ENCODE measurements at regions not wholly inside any gene's neighbourhood (a gene's known extent, or its start where the extent isn't known, plus 50 kb on each side); places are given as distances from the start of the nearest gene placed in this dataset.

DNA sequence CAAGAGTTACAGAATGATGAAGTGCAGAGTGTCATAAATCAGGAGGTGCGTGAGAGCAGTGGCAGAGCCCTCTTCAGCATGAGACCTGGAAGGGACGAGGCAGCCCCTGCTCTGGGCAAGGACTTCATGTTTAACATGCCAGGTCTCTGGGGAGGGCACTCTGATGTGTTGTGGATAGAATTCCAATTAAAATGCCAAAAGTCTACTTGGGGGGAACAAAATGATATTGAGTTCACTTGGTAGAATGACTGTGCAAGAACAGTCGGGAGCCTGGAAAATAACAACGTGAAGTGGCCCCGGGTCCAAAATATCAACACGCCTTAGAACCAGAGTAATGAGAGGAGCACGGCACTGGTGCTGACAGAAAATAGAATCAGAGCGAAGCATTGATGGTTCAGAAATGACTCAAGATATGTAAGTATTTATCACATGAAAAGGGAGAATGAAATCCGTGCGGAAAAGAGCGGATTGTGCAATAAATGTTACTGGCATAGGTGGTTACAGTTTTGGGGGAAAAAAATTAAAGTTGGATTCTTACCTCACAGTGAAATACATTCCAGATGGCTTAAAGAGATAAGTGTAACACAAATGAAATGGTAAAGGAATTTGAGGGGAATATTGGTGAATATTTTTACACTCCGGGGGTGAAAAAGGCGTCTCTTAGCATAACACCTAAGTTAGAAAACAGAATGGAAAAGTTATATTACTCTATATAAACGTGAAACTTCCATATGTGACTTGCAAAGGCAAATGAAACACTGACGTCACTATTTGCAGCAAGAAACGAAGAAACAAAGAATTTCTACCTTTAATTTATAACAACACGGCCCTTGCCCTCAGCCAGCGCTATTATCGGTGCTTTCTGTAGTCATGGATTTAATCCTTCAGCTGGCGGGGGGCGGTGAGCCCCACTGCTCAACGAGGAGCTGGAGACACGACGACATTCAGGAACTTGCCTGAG lies 159.4 kb upstream of the TWIST2 start:
- no peak overlapping the region for H3K4me3 ChIP-seq (ENCODE audit: low read depth, low read length)
- no peak for DNase-seq (ENCODE audit: low read depth, low spot score)
- ChIA-PET CTCF (no interaction called here), POLR2A (no interaction called here)
- TF ChIP-seq, protein P1, sequence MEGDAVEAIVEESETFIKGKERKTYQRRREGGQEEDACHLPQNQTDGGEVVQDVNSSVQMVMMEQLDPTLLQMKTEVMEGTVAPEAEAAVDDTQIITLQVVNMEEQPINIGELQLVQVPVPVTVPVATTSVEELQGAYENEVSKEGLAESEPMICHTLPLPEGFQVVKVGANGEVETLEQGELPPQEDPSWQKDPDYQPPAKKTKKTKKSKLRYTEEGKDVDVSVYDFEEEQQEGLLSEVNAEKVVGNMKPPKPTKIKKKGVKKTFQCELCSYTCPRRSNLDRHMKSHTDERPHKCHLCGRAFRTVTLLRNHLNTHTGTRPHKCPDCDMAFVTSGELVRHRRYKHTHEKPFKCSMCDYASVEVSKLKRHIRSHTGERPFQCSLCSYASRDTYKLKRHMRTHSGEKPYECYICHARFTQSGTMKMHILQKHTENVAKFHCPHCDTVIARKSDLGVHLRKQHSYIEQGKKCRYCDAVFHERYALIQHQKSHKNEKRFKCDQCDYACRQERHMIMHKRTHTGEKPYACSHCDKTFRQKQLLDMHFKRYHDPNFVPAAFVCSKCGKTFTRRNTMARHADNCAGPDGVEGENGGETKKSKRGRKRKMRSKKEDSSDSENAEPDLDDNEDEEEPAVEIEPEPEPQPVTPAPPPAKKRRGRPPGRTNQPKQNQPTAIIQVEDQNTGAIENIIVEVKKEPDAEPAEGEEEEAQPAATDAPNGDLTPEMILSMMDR (IDR thresholded peaks at IDR 0.05; ENCODE audit: insufficient read depth, low read length, missing control alignments), result no peak

DNA sequence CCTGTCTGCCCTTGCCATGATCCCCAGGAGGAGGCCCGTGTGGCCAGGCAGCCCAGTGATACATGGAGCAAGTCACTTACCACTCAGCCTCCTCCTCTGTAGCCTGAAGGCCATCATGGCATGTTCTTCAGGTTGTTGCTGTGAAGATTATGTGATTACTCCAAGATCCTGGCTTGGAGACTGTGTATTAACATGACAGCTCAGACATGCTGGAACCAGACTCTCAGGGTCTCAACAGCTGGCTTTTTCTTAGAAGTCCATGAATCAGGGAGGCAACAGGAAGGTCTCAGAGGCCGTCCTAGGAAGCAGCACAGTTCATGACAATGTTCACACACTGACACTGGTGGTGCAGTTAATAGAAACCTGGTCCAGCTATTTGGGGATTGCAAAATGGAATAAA lies 158.6 kb upstream of the TWIST2 start:
- ChIA-PET POLR2A (no interaction called here), CTCF (no interaction called here)
- TF ChIP-seq, protein P1 (IDR thresholded peaks at IDR 0.05; ENCODE audit: insufficient read depth, low read length, missing control alignments), result no peak
- no peak for DNase-seq (ENCODE audit: low read depth, low spot score)
- H3K4me3 ChIP-seq (ENCODE audit: low read depth, low read length), result no peak overlapping the region

DNA sequence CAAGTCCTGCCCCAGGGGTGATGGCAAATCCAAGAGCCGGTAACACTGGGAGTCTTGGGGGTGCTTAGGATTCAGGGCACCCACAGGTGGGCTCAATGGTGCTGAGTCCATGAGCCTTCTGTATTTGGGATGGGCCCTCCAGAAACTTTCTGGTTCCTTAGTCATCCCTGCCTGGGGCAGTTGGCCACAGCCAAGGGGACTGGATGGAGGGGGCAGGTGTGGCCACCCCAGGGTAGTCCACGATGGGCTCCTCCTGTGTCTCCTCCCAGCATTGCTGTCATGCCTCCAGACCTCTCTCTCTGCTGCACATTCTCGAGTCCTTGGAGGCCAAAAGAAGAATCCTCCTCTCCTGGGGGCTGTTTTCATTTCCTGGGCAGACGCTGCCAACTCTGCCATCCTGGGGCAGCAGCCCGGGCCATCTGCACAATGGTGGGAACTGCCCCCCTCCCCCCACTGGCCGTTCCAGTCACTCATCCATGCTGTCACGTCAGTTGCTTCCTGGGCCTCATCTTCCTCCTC lies 158.0 kb upstream of the TWIST2 start:
- POLR2A ChIA-PET, result no interaction called here
- H3K4me3 ChIP-seq (ENCODE audit: low read depth, low read length), result no peak overlapping the region
- TF ChIP-seq, protein P1 (IDR thresholded peaks at IDR 0.05; ENCODE audit: insufficient read depth, low read length, missing control alignments), result no peak
- no peak for DNase-seq (ENCODE audit: low read depth, low spot score)
- CTCF ChIA-PET, result no interaction called here

DNA sequence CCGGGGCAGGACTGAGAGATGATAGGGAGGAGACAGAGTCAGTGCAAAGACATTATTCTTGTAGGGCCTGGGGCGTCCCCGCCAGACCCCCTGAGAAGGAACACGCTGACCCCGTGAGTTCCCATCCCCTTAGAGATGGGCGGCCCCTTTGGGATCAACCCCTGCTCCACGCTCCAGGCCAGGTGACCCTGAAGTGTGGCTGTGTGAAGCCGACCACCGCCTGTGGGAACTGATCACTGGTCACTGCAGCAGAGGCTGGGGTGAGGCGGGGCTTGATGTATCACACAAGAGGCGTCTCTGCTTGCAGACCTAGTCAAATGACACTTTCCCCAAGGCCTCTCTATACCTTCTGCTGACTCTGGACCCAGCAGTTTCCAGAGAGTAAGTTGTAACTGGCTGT lies 157.4 kb upstream of the TWIST2 start:
- no peak overlapping the region for H3K4me3 ChIP-seq (ENCODE audit: low read depth, low read length)
- CTCF ChIA-PET, result no interaction called here
- DNase-seq (ENCODE audit: low read depth, low spot score), result no peak
- TF ChIP-seq, protein P1 (IDR thresholded peaks at IDR 0.05; ENCODE audit: insufficient read depth, low read length, missing control alignments), result no peak
- POLR2A ChIA-PET, result no interaction called here

- no peak overlapping the region for H3K4me3 ChIP-seq (ENCODE audit: low read depth, low read length)
- DNase-seq (ENCODE audit: low read depth, low spot score), result no peak
- ChIA-PET POLR2A (no interaction called here), CTCF (no interaction called here)
- TF ChIP-seq, protein P1 (IDR thresholded peaks at IDR 0.05; ENCODE audit: insufficient read depth, low read length, missing control alignments), result no peak
Observed at GRCh38 chr2:238691596-238692491, 156.0 kb upstream of the TWIST2 start.

DNA sequence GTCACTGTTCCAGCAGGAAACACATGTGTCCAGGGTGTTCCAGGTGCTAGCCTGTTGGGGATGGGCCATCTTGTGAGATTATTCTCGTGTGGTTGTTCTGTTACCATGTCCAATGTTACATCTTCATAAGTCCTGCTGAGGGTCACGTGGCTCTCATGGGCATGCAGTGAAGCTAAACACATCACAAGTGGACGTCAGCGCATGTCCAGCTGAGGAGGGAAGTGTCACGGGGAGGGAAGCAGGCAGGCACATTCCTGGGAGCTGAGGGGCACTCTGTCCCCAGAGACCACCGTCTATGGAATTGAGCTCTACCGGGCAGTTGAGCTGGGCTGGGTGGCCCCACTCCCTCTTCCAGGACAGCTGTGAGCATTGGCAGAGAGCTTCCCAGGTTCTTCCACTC lies 155.3 kb upstream of the TWIST2 start:
- TF ChIP-seq, protein P1 (IDR thresholded peaks at IDR 0.05; ENCODE audit: insufficient read depth, low read length, missing control alignments), result no peak
- ChIA-PET POLR2A (no interaction called here), CTCF (no interaction called here)
- DNase-seq (ENCODE audit: low read depth, low spot score), result no peak
- no peak overlapping the region for H3K4me3 ChIP-seq (ENCODE audit: low read depth, low read length)
